H9 (cell line): ENCODE measurements at regions not wholly inside any gene's neighbourhood (a gene's known extent, or its start where the extent isn't known, plus 50 kb on each side); places are given as distances from the start of the nearest gene placed in this dataset.

Experiments
- DNase-seq: peaks from one replicate; pipeline ENCODE4 v3.0.0-alpha.2; 2017
- H2AFZ ChIP-seq: one replicate; pipeline ENCODE4 v1.6.1; 2013; ENCODE audit warnings: mild to moderate bottlenecking, low read length, control low read depth, moderate library complexity
- H2AK5ac ChIP-seq: 2 replicates; pipeline ENCODE4 v1.6.1; 2013; ENCODE audit warnings: low read length, control low read depth, mixed read lengths; ENCODE audit not compliant: insufficient read length
- H2BK120ac ChIP-seq: one replicate; pipeline ENCODE4 v1.6.1; 2013; ENCODE audit warnings: low read depth, mild to moderate bottlenecking, low read length, control low read depth, inconsistent platforms; ENCODE audit not compliant: poor library complexity, severe bottlenecking
- H2BK12ac ChIP-seq: 2 replicates; pipeline ENCODE4 v1.6.1; 2013; ENCODE audit warnings: low read length, control low read depth, mixed read lengths, low read depth; ENCODE audit not compliant: insufficient read length
- H2BK15ac ChIP-seq: 2 replicates; pipeline ENCODE4 v1.6.1; 2013; ENCODE audit warnings: low read depth, low read length, control low read depth
- H2BK20ac ChIP-seq: one replicate; pipeline ENCODE4 v1.6.1; 2013; ENCODE audit warnings: low read depth, mild to moderate bottlenecking, low read length, control low read depth, inconsistent platforms; ENCODE audit not compliant: poor library complexity, severe bottlenecking
- H2BK5ac ChIP-seq: 2 replicates; pipeline ENCODE4 v1.6.1; 2013; ENCODE audit warnings: low read length, control low read depth, mixed read lengths; ENCODE audit not compliant: insufficient read length
- H3K14ac ChIP-seq: 2 replicates; pipeline ENCODE4 v1.6.1; 2013; ENCODE audit warnings: low read length, control low read depth; ENCODE audit not compliant: insufficient read depth
- H3K18ac ChIP-seq: 2 replicates; pipeline ENCODE4 v1.6.1; 2013; ENCODE audit warnings: low read depth, mild to moderate bottlenecking, mixed read lengths, low read length, control low read depth; ENCODE audit not compliant: insufficient read length
- H3K23ac ChIP-seq: 2 replicates; pipeline ENCODE4 v1.6.1; 2013; ENCODE audit warnings: low read length, control low read depth, mixed read lengths, low read depth; ENCODE audit not compliant: insufficient read length
- H3K23me2 ChIP-seq: 2 replicates; pipeline ENCODE4 v1.6.1; 2013; ENCODE audit warnings: low read depth, mild to moderate bottlenecking, mixed read lengths, low read length, control low read depth; ENCODE audit not compliant: insufficient read length, poor library complexity, severe bottlenecking
- H3K27ac ChIP-seq: 2 replicates; pipeline ENCODE4 v1.5.1; 2013; ENCODE audit warnings: low read length, control low read depth, mixed read lengths, low read depth; ENCODE audit not compliant: insufficient read length
- H3K27me3 ChIP-seq: 2 replicates; pipeline ENCODE4 v1.6.1; 2013; ENCODE audit warnings: low read length, control low read depth, inconsistent platforms; ENCODE audit not compliant: insufficient read depth
- H3K4ac ChIP-seq: 2 replicates; pipeline ENCODE4 v1.6.1; 2013; ENCODE audit warnings: low read depth, mild to moderate bottlenecking, control low read depth, inconsistent platforms, low read length, moderate library complexity
- H3K4me1 ChIP-seq: 2 replicates; pipeline ENCODE4 v1.6.1; 2013; ENCODE audit warnings: low read length, control low read depth, inconsistent platforms; ENCODE audit not compliant: insufficient read depth
- H3K4me2 ChIP-seq: 2 replicates; pipeline ENCODE4 v1.6.1; 2013; ENCODE audit warnings: low read length, control low read depth, mixed read lengths; ENCODE audit not compliant: insufficient read length, insufficient read depth
- H3K56ac ChIP-seq: 2 replicates; pipeline ENCODE4 v1.6.1; 2013; ENCODE audit warnings: low read depth, mild to moderate bottlenecking, mixed read lengths, low read length, control low read depth; ENCODE audit not compliant: insufficient read length
- H3K79me1 ChIP-seq: 2 replicates; pipeline ENCODE4 v1.6.1; 2013; ENCODE audit warnings: low read depth, mild to moderate bottlenecking, moderate library complexity, low read length, control low read depth, inconsistent platforms; ENCODE audit not compliant: insufficient read depth, poor library complexity, severe bottlenecking
- H3K79me2 ChIP-seq: 2 replicates; pipeline ENCODE4 v1.6.1; 2013; ENCODE audit warnings: low read length, control low read depth, inconsistent platforms; ENCODE audit not compliant: insufficient read depth
- H3K9ac ChIP-seq: 2 replicates; pipeline ENCODE4 v1.6.1; 2013; ENCODE audit warnings: low read length, control low read depth, mixed read lengths; ENCODE audit not compliant: insufficient read length; ENCODE audit errors: extremely low read depth
- H3K9me3 ChIP-seq: one replicate; pipeline ENCODE4 v1.6.1; 2013; ENCODE audit warnings: low read depth, low read length, inconsistent platforms; ENCODE audit not compliant: control insufficient read depth
- H3T11ph ChIP-seq: one replicate; pipeline ENCODE4 v1.6.1; 2013; ENCODE audit warnings: mild to moderate bottlenecking, low read length, control low read depth, inconsistent platforms
- H4K20me1 ChIP-seq: one replicate; pipeline ENCODE4 v1.6.1; 2013; ENCODE audit not compliant: control insufficient read depth, insufficient read length, insufficient read depth
- H4K5ac ChIP-seq: 2 replicates; pipeline ENCODE4 v1.6.1; 2013; ENCODE audit warnings: low read depth, mild to moderate bottlenecking, mixed read lengths, low read length, control low read depth; ENCODE audit not compliant: insufficient read length
- H4K8ac ChIP-seq: replicated peaks from 2 replicates; pipeline ENCODE4 v1.6.1; 2013; ENCODE audit warnings: low read length, control low read depth, mixed read lengths, low read depth; ENCODE audit not compliant: insufficient read length
- H4K91ac ChIP-seq: 2 replicates; pipeline ENCODE4 v1.6.1; 2013; ENCODE audit warnings: low read depth, mild to moderate bottlenecking, moderate library complexity, mixed read lengths, low read length, control low read depth; ENCODE audit not compliant: insufficient read length
- H3K27ac Mint-ChIP-seq, 3 experiments: 2 replicates in 2 of 3; 3 replicates in 1 of 3; pipeline ENCODE4 v1.8.0; 2020 to 2021; ENCODE audit warnings: mixed read lengths in 3 of 3, mild to moderate bottlenecking in 1 of 3, moderate library complexity in 1 of 3
- H3K27me3 Mint-ChIP-seq: 2 replicates; pipeline ENCODE4 v1.8.0; 2021; ENCODE audit warnings: low read depth, mild to moderate bottlenecking, moderate library complexity, mixed read lengths
- H3K36me3 Mint-ChIP-seq, 3 experiments: 2 replicates in 2 of 3; 3 replicates in 1 of 3; pipeline ENCODE4 v1.8.0; 2020 to 2021; ENCODE audit warnings: low read depth in 3 of 3, mixed read lengths in 3 of 3; ENCODE audit not compliant: insufficient read depth in 1 of 3
- H3K4me1 Mint-ChIP-seq, 2 experiments: 2 replicates each; pipeline ENCODE4 v1.8.0; 2020; ENCODE audit warnings: mixed read lengths in 2 of 2
- H3K4me3 Mint-ChIP-seq, 2 experiments: 2 replicates in 1 of 2; 3 replicates in 1 of 2; pipeline ENCODE4 v1.8.0; 2020 to 2021; ENCODE audit warnings: mild to moderate bottlenecking in 2 of 2, mixed read lengths in 2 of 2, moderate library complexity in 1 of 2
- H3K9me3 Mint-ChIP-seq, 2 experiments: 2 replicates in 1 of 2; 3 replicates in 1 of 2; pipeline ENCODE4 v1.8.0; 2020; ENCODE audit warnings: mild to moderate bottlenecking in 2 of 2, mixed read lengths in 2 of 2, moderate library complexity in 1 of 2
- CTCF ChIP-seq: fragments of 200-600 bp; sonication (generic); conservative IDR thresholded peaks from 3 replicates; pipeline ENCODE4 v1.8.0; 2021; ENCODE audit warnings: antibody characterized with exemption, mild to moderate bottlenecking
- WGBS: extraction: QIAGEN DNeasy Blood & Tissue Kit; methylation state at CpG from one replicate; pipeline ENCODE4 v1.1.7; 2013; ENCODE audit warnings: missing lambda C conversion rate, low lambda C conversion rate, mixed read lengths; ENCODE audit not compliant: insufficient read length; ENCODE audit errors: extremely low coverage; 5-methylcytosine and 5-hydroxymethylcytosine counted together

DNA sequence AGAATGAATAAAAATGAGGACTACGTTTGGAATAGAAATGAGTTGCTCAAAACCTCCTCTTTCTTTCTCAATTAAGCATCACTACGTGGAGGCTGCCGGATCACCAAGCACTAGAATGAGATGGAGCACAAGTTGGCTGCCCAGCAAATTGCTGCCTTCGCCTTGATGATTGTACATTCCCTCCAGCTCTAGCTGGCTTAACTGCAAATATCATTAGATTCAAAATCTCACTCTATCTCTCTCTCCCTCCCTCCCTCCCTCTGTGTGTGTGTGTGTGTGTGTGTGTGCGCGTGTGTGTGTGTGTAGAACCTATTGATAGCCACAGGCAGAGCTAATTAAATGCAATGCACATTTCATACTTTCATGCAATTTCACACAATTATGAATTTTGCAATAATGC lies 310.7 kb upstream of the CDH4 start:
- no peak for TF ChIP-seq CTCF
- H2AFZ ChIP-seq = no peak overlapping the region
- H3K4me1 ChIP-seq = no peaks in the 10 kb centered on the region
- H3K27me3 Mint-ChIP-seq = peaks cover 52% of the 10 kb centered on the region
- H3K4me2 ChIP-seq = no peak overlapping the region
- no peaks in the 10 kb centered on the region for H3K79me2 ChIP-seq
- no peak overlapping the region for H3K4ac ChIP-seq
- whole genome bisulfite sequencing = no CpG with 5 or more reads among the region's 6 CpGs
- H3K9me3 ChIP-seq = no peaks in the 10 kb centered on the region
- H3K4me1 Mint-ChIP-seq = peaks cover 1 to 4% of the 10 kb centered on the region in 2 experiments; a peak in 3 of 4 replicates
- no peak overlapping the region for H3K9ac ChIP-seq
- DNase-seq = no peak
- H2BK15ac ChIP-seq = no peak overlapping the region
- no peak overlapping the region for H3K27ac ChIP-seq
- no peak overlapping the region for H3K18ac ChIP-seq
- no peak overlapping the region for H3T11ph ChIP-seq
- H4K91ac ChIP-seq = no peak overlapping the region
- H2BK120ac ChIP-seq = no peak overlapping the region
- H4K5ac ChIP-seq = no peak overlapping the region
- no peak overlapping the region for H4K8ac ChIP-seq
- no peaks in the 10 kb centered on the region for H3K79me1 ChIP-seq
- H3K14ac ChIP-seq = no peak overlapping the region
- H3K27me3 ChIP-seq = no peaks in the 10 kb centered on the region; the same call in 1 of the 2 replicates
- H3K4me3 Mint-ChIP-seq = no peak overlapping the region
- H2BK20ac ChIP-seq = no peak overlapping the region
- no peak overlapping the region for H2AK5ac ChIP-seq
- no peak overlapping the region for H3K23ac ChIP-seq
- no peaks in the 10 kb centered on the region; a peak in 2 of 7 replicates for H3K36me3 Mint-ChIP-seq
- H2BK12ac ChIP-seq = no peak overlapping the region
- H2BK5ac ChIP-seq = no peak overlapping the region
- H3K9me3 Mint-ChIP-seq = peaks cover 3 to 4% of the 10 kb centered on the region in 2 experiments; a peak in 3 of 5 replicates
- no peaks in the 10 kb centered on the region for H3K23me2 ChIP-seq
- H3K56ac ChIP-seq = no peak overlapping the region
- H3K27ac Mint-ChIP-seq = no peak overlapping the region
- H4K20me1 ChIP-seq = no peaks in the 10 kb centered on the region
